ENCODE measurements at regions not wholly inside any gene's neighbourhood (a gene's known extent, or its start where the extent isn't known, plus 50 kb on each side); places are given as distances from the start of the nearest gene placed in this dataset.

DNA sequence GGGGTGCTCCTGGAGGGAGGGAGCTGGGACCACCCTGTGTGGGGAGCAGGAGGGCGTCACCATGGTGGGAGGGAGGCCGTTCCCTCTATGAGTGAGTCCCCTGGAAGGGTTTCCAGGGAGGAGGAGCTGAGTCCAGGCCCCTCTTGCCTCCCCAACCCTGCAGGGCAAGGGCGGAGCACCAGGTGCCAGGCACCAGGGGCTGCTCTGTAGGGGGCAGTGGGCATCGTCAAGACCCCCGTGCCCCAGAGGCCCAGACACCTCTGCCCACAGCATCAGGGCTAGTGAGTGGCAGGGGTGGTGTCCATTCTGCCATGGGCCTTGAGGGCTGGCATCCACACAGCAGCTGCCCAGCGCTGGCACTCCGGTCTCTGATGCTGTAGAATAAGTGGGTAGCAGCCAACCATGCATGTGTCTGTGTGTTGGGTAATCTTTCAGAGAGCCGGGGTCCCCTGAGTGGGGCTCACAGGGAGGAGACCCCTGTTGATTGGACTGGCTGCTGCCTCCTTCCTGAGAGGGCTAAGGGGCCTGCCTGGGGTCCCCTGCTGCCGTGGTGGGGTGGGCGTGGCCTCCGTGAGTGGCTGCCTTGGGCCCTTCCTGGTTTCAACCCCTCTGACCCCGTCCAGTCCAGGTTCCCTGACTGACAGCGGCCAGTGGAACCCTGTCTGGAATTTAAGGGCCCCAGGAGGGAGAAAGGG is 72.7 kb upstream of the RNU6ATAC start:
- TF ChIP-seq, protein P1, sequence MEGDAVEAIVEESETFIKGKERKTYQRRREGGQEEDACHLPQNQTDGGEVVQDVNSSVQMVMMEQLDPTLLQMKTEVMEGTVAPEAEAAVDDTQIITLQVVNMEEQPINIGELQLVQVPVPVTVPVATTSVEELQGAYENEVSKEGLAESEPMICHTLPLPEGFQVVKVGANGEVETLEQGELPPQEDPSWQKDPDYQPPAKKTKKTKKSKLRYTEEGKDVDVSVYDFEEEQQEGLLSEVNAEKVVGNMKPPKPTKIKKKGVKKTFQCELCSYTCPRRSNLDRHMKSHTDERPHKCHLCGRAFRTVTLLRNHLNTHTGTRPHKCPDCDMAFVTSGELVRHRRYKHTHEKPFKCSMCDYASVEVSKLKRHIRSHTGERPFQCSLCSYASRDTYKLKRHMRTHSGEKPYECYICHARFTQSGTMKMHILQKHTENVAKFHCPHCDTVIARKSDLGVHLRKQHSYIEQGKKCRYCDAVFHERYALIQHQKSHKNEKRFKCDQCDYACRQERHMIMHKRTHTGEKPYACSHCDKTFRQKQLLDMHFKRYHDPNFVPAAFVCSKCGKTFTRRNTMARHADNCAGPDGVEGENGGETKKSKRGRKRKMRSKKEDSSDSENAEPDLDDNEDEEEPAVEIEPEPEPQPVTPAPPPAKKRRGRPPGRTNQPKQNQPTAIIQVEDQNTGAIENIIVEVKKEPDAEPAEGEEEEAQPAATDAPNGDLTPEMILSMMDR (conservative IDR thresholded peaks at IDR 0.05 in 1 of 2, IDR thresholded peaks at IDR 0.05 in 1 of 2; ENCODE audit: extremely low read depth in 1 of 2, insufficient read depth in 1 of 2, low read depth in 1 of 2, low read length in 2 of 2), result no peak
- no peak for TF ChIP-seq EZH2 (IDR thresholded peaks at IDR 0.05; ENCODE audit: borderline replicate concordance, low read length)
